Activated naive CD8-positive, alpha-beta T cell treated with anti-CD3 and anti-CD28 coated beads, Interleukin-2, amount 50 U/mL, for 24 hours (primary cell): ENCODE measurements at regions not wholly inside any gene's neighbourhood (a gene's known extent, or its start where the extent isn't known, plus 50 kb on each side); places are given as distances from the start of the nearest gene placed in this dataset.

ENCODE experiments used
- ATAC-seq: fragments of 150-1000 bp; cut with Tn5 transposase; one replicate; pipeline ENCODE4 v1.10.0; 2021
- DNase-seq: peaks from one replicate; pipeline ENCODE4 v3.0.0; 2021
- H3K27ac Mint-ChIP-seq: one replicate; pipeline ENCODE4 v1.8.0; 2021; ENCODE audit warnings: mild to moderate bottlenecking, mixed read lengths
- H3K27me3 Mint-ChIP-seq: one replicate; pipeline ENCODE4 v1.8.0; 2021; ENCODE audit warnings: mixed read lengths
- H3K36me3 Mint-ChIP-seq: one replicate; pipeline ENCODE4 v1.8.0; 2021; ENCODE audit warnings: low read depth, mixed read lengths
- H3K4me1 Mint-ChIP-seq: one replicate; pipeline ENCODE4 v1.8.0; 2021; ENCODE audit warnings: mixed read lengths
- H3K4me3 Mint-ChIP-seq: one replicate; pipeline ENCODE4 v1.8.0; 2021; ENCODE audit warnings: mild to moderate bottlenecking, moderate library complexity, mixed read lengths
- H3K9me3 Mint-ChIP-seq: one replicate; pipeline ENCODE4 v1.8.0; 2021; ENCODE audit warnings: mixed read lengths

GRCh38 chr12:130090542-130090941 is 71.7 kb upstream of the FZD10 start:
- peaks cover 21% of the 10 kb centered on the region for H3K4me1 Mint-ChIP-seq
- no peak overlapping the region for H3K4me3 Mint-ChIP-seq
- no peak for DNase-seq
- peaks cover 3% of the 10 kb centered on the region for H3K9me3 Mint-ChIP-seq
- no peaks in the 10 kb centered on the region for H3K36me3 Mint-ChIP-seq
- ATAC-seq = no peak
- H3K27ac Mint-ChIP-seq = no peak overlapping the region
- no peaks in the 10 kb centered on the region for H3K27me3 Mint-ChIP-seq

GRCh38 chr12:130093380-130093779 is 68.9 kb upstream of the FZD10 start:
- ATAC-seq (no peak), DNase-seq (no peak)
- H3K27ac Mint-ChIP-seq = no peak overlapping the region
- no peaks in the 10 kb centered on the region for H3K27me3 Mint-ChIP-seq
- no peaks in the 10 kb centered on the region for H3K36me3 Mint-ChIP-seq
- H3K4me3 Mint-ChIP-seq = no peak overlapping the region
- no peaks in the 10 kb centered on the region for H3K4me1 Mint-ChIP-seq
- H3K9me3 Mint-ChIP-seq = peaks cover 3% of the 10 kb centered on the region

- no peaks in the 10 kb centered on the region for H3K9me3 Mint-ChIP-seq
- no peaks in the 10 kb centered on the region for H3K27me3 Mint-ChIP-seq
- no peaks in the 10 kb centered on the region for H3K36me3 Mint-ChIP-seq
- no peak overlapping the region for H3K27ac Mint-ChIP-seq
- no peak for ATAC-seq
- DNase-seq = no peak
- no peak overlapping the region for H3K4me3 Mint-ChIP-seq
- H3K4me1 Mint-ChIP-seq = no peaks in the 10 kb centered on the region
These were observed 64.9 kb upstream of the FZD10 start for GRCh38 chr12:130097342-130097741.

- Mint-ChIP-seq H3K9me3 (no peaks in the 10 kb centered on the region), H3K36me3 (no peaks in the 10 kb centered on the region), H3K4me1 (no peaks in the 10 kb centered on the region), H3K27ac (no peak overlapping the region), H3K4me3 (no peak overlapping the region), H3K27me3 (no peaks in the 10 kb centered on the region)
- no peak for ATAC-seq
- DNase-seq = no peak
These were observed 64.4 kb upstream of the FZD10 start for GRCh38 chr12:130097798-130098255.

GRCh38 chr12:130098301-130099005 is 63.8 kb upstream of the FZD10 start:
- no peaks in the 10 kb centered on the region for H3K36me3 Mint-ChIP-seq
- peaks cover 2% of the 10 kb centered on the region for H3K27me3 Mint-ChIP-seq
- DNase-seq (no peak), ATAC-seq (no peak)
- H3K27ac Mint-ChIP-seq = no peak overlapping the region
- no peak overlapping the region for H3K4me3 Mint-ChIP-seq
- H3K9me3 Mint-ChIP-seq = no peaks in the 10 kb centered on the region
- H3K4me1 Mint-ChIP-seq = no peaks in the 10 kb centered on the region

GRCh38 chr12:130100634-130101362 is 61.5 kb upstream of the FZD10 start:
- H3K9me3 Mint-ChIP-seq = peaks cover 5% of the 10 kb centered on the region
- H3K27me3 Mint-ChIP-seq = peaks cover 14% of the 10 kb centered on the region
- DNase-seq = no peak
- H3K36me3 Mint-ChIP-seq = no peaks in the 10 kb centered on the region
- no peak overlapping the region for H3K27ac Mint-ChIP-seq
- no peak overlapping the region for H3K4me3 Mint-ChIP-seq
- no peak for ATAC-seq
- no peaks in the 10 kb centered on the region for H3K4me1 Mint-ChIP-seq

GRCh38 chr12:130101370-130101769 is 60.9 kb upstream of the FZD10 start:
- Mint-ChIP-seq H3K4me3 (no peak overlapping the region), H3K36me3 (no peaks in the 10 kb centered on the region), H3K27me3 (peaks cover 14% of the 10 kb centered on the region), H3K9me3 (peaks cover 5% of the 10 kb centered on the region), H3K4me1 (no peaks in the 10 kb centered on the region), H3K27ac (no peak overlapping the region)
- ATAC-seq = no peak
- DNase-seq = no peak

- H3K36me3 Mint-ChIP-seq = no peaks in the 10 kb centered on the region
- peaks cover 5% of the 10 kb centered on the region for H3K9me3 Mint-ChIP-seq
- peaks cover 14% of the 10 kb centered on the region for H3K27me3 Mint-ChIP-seq
- no peak for DNase-seq
- H3K4me3 Mint-ChIP-seq = no peak overlapping the region
- ATAC-seq = no peak
- no peak overlapping the region for H3K27ac Mint-ChIP-seq
- no peaks in the 10 kb centered on the region for H3K4me1 Mint-ChIP-seq
These were observed 60.0 kb upstream of the FZD10 start for GRCh38 chr12:130102266-130102665.

GRCh38 chr12:130104571-130105106 is 57.6 kb upstream of the FZD10 start:
- Mint-ChIP-seq H3K27me3 (peaks cover 14% of the 10 kb centered on the region), H3K27ac (no peak overlapping the region), H3K4me3 (no peak overlapping the region), H3K4me1 (no peaks in the 10 kb centered on the region), H3K9me3 (peaks cover 9% of the 10 kb centered on the region), H3K36me3 (no peaks in the 10 kb centered on the region)
- DNase-seq (no peak), ATAC-seq (no peak)

- H3K4me1 Mint-ChIP-seq = no peaks in the 10 kb centered on the region
- H3K27ac Mint-ChIP-seq = no peak overlapping the region
- H3K27me3 Mint-ChIP-seq = peaks cover 16% of the 10 kb centered on the region
- peaks cover 10% of the 10 kb centered on the region for H3K9me3 Mint-ChIP-seq
- DNase-seq (no peak), ATAC-seq (no peak)
- H3K36me3 Mint-ChIP-seq = no peaks in the 10 kb centered on the region
- no peak overlapping the region for H3K4me3 Mint-ChIP-seq
These were observed 53.0 kb upstream of the FZD10 start for GRCh38 chr12:130109062-130109945.

GRCh38 chr12:130110914-130111313 is 51.4 kb upstream of the FZD10 start:
- H3K9me3 Mint-ChIP-seq = peaks cover 10% of the 10 kb centered on the region
- ATAC-seq = no peak
- H3K27ac Mint-ChIP-seq = no peak overlapping the region
- no peak for DNase-seq
- H3K27me3 Mint-ChIP-seq = peaks cover 10% of the 10 kb centered on the region
- H3K36me3 Mint-ChIP-seq = no peaks in the 10 kb centered on the region
- H3K4me3 Mint-ChIP-seq = no peak overlapping the region
- H3K4me1 Mint-ChIP-seq = no peaks in the 10 kb centered on the region

GRCh38 chr12:130111965-130112496 is 50.2 kb upstream of the FZD10 start:
- no peak overlapping the region for H3K27ac Mint-ChIP-seq
- H3K4me3 Mint-ChIP-seq = no peak overlapping the region
- peaks cover 10% of the 10 kb centered on the region for H3K27me3 Mint-ChIP-seq
- DNase-seq = no peak
- H3K4me1 Mint-ChIP-seq = no peaks in the 10 kb centered on the region
- H3K36me3 Mint-ChIP-seq = no peaks in the 10 kb centered on the region
- ATAC-seq = no peak
- H3K9me3 Mint-ChIP-seq = peaks cover 10% of the 10 kb centered on the region
